Smooth muscle cell (in vitro differentiated cells): ENCODE measurements at regions not wholly inside any gene's neighbourhood (a gene's known extent, or its start where the extent isn't known, plus 50 kb on each side); places are given as distances from the start of the nearest gene placed in this dataset.

Experiments used
- DNase-seq: peaks from one replicate; lab custom pipeline; 2025; ENCODE audit not compliant: unreplicated experiment; lab: John Stamatoyannopoulos, UW
- H2AFZ ChIP-seq: fragments of 200-600 bp; sonication (generic); 2 replicates; pipeline ENCODE4 v1.6.0; 2016; ENCODE audit warnings: antibody characterized with exemption, low read depth, mild to moderate bottlenecking
- H3F3A ChIP-seq: fragments of 200-600 bp; sonication (generic); 2 replicates; pipeline ENCODE4 v1.6.0; 2017; ENCODE audit warnings: antibody characterized with exemption, low read depth
- H3K27ac ChIP-seq: fragments of 200-600 bp; sonication (generic); 2 replicates; pipeline ENCODE4 v1.5.1; 2016; ENCODE audit warnings: low read depth, mild to moderate bottlenecking
- H3K27me3 ChIP-seq: fragments of 200-600 bp; sonication (generic); 2 replicates; pipeline ENCODE4 v1.6.1; 2016; ENCODE audit warnings: low read depth, mild to moderate bottlenecking
- H3K36me3 ChIP-seq: fragments of 200-600 bp; sonication (generic); 2 replicates; pipeline ENCODE4 v1.5.1; 2016; ENCODE audit warnings: low read depth
- H3K4me1 ChIP-seq: fragments of 200-600 bp; sonication (generic); 2 replicates; pipeline ENCODE4 v1.5.1; 2016; ENCODE audit warnings: low read depth
- H3K4me2 ChIP-seq: fragments of 200-600 bp; sonication (generic); 2 replicates; pipeline ENCODE4 v1.6.0; 2016; ENCODE audit warnings: mild to moderate bottlenecking
- H3K4me3 ChIP-seq: fragments of 200-600 bp; sonication (generic); 2 replicates; pipeline ENCODE4 v1.5.1; 2016; ENCODE audit warnings: mild to moderate bottlenecking
- H3K79me2 ChIP-seq: fragments of 200-600 bp; sonication (generic); 2 replicates; pipeline ENCODE4 v1.6.0; 2016; ENCODE audit warnings: low read depth, mild to moderate bottlenecking
- H3K9ac ChIP-seq: fragments of 200-600 bp; sonication (generic); 2 replicates; pipeline ENCODE4 v1.6.0; 2016; ENCODE audit warnings: low read depth
- H3K9me3 ChIP-seq: fragments of 200-600 bp; sonication (generic); replicated peaks from 2 replicates; pipeline ENCODE4 v1.5.1; 2016; ENCODE audit warnings: low read depth
- H4K20me1 ChIP-seq: fragments of 200-600 bp; sonication (generic); 2 replicates; pipeline ENCODE4 v1.6.0; 2016; ENCODE audit warnings: low read depth
- CTCF ChIP-seq: fragments of 200-600 bp; sonication (generic); IDR thresholded peaks from 2 replicates; pipeline ENCODE4 v1.5.1; 2017; ENCODE audit warnings: borderline replicate concordance, mild to moderate bottlenecking, antibody characterized with exemption; ENCODE audit not compliant: insufficient read depth, poor library complexity, severe bottlenecking
- WGBS: methylation state at CpG from one replicate; pipeline ENCODE4 v1.1.7; 2016; ENCODE audit warnings: low lambda C conversion rate; 5-methylcytosine and 5-hydroxymethylcytosine counted together

- Histone ChIP-seq H3K4me2 (no peak overlapping the region), H3K4me1 (no peaks in the 10 kb centered on the region), H3K36me3 (no peaks in the 10 kb centered on the region), H2AFZ (no peak overlapping the region), H3K79me2 (no peaks in the 10 kb centered on the region), H3K9ac (no peak overlapping the region), H3F3A (no peaks in the 10 kb centered on the region), H3K27me3 (no peaks in the 10 kb centered on the region), H3K27ac (no peak overlapping the region), H4K20me1 (no peaks in the 10 kb centered on the region), H3K9me3 (no peaks in the 10 kb centered on the region), H3K4me3 (no peak overlapping the region)
- no peak for TF ChIP-seq CTCF
- WGBS: 91% methylated on average over 15 of the region's 15 CpGs
- DNase-seq: no peak
Measured at GRCh38 chr7:156236936-156237599, 403.5 kb upstream of the RNF32 start.

- Histone ChIP-seq H3K79me2 (no peaks in the 10 kb centered on the region), H3K36me3 (no peaks in the 10 kb centered on the region), H3F3A (no peaks in the 10 kb centered on the region), H4K20me1 (no peaks in the 10 kb centered on the region), H3K9ac (no peak overlapping the region), H2AFZ (no peak overlapping the region), H3K27ac (no peak overlapping the region), H3K27me3 (no peaks in the 10 kb centered on the region), H3K4me1 (no peaks in the 10 kb centered on the region), H3K4me2 (no peak overlapping the region), H3K9me3 (no peaks in the 10 kb centered on the region), H3K4me3 (no peak overlapping the region)
- TF ChIP-seq CTCF: no peak
- DNase-seq: no peak
- 85% methylated on average over 23 of the region's 23 CpGs for WGBS
Measured at GRCh38 chr7:156236181-156236889, 404.2 kb upstream of the RNF32 start.

GRCh38 chr7:156234666-156235494 is 405.7 kb upstream of the RNF32 start:
- Histone ChIP-seq H3K4me1 (no peaks in the 10 kb centered on the region), H3K27me3 (no peaks in the 10 kb centered on the region), H3K4me3 (no peak overlapping the region), H3K4me2 (no peak overlapping the region), H3F3A (no peaks in the 10 kb centered on the region), H3K36me3 (no peaks in the 10 kb centered on the region), H3K27ac (no peak overlapping the region), H4K20me1 (no peaks in the 10 kb centered on the region), H2AFZ (no peak overlapping the region), H3K79me2 (no peaks in the 10 kb centered on the region), H3K9me3 (no peaks in the 10 kb centered on the region), H3K9ac (no peak overlapping the region)
- WGBS: 88% methylated on average over 10 of the region's 10 CpGs
- TF ChIP-seq CTCF: no peak
- no peak for DNase-seq
